ENCODE measurements at regions not wholly inside any gene's neighbourhood (a gene's known extent, or its start where the extent isn't known, plus 50 kb on each side); places are given as distances from the start of the nearest gene placed in this dataset.
"Not testable (repeated sequence)": the region's sequence is repeated elsewhere in the genome, so short reads cannot be mapped to it uniquely, and the experiment has no call there.

- no peak for TF ChIP-seq FOXA1 (IDR thresholded peaks at IDR 0.05)
- no peak for TF ChIP-seq L3MBTL2 (conservative IDR thresholded peaks at IDR 0.05)
- TF ChIP-seq BHLHE40 (IDR thresholded peaks at IDR 0.05; ENCODE audit: borderline replicate concordance): no peak
- no peak for TF ChIP-seq ELF4 (IDR thresholded peaks at IDR 0.05)
- ChIA-PET POLR2A (no interaction called here), CTCF (no interaction called here)
- peak; percentile 9 for DNase-seq (ENCODE audit: extremely low spot score)
Observed at GRCh38 chr13:56755181-56755935, 385.4 kb upstream of the PRR20A start.

GRCh38 chr13:56763333-56763732 lies 377.4 kb upstream of the PRR20A start:
- CTCF ChIA-PET, POLR2A ChIA-PET: not testable (repeated sequence)

GRCh38 chr13:56773148-56773547 lies 367.6 kb upstream of the PRR20A start:
- TF ChIP-seq ELF4 (IDR thresholded peaks at IDR 0.05): no peak
- TF ChIP-seq FOXA1 (IDR thresholded peaks at IDR 0.05): no peak
- TF ChIP-seq ZNF384 (IDR thresholded peaks at IDR 0.05): no peak
- no peak for TF ChIP-seq PKNOX1 (IDR thresholded peaks at IDR 0.05)
- no peak for TF ChIP-seq TARDBP (IDR thresholded peaks at IDR 0.05)
- TF ChIP-seq SUZ12 (IDR thresholded peaks at IDR 0.05): no peak
- no peak for TF ChIP-seq LEF1 (IDR thresholded peaks at IDR 0.05; ENCODE audit: borderline replicate concordance)
- no peak for TF ChIP-seq FOXK2 (IDR thresholded peaks at IDR 0.05)
- TF ChIP-seq HDGF (IDR thresholded peaks at IDR 0.05; ENCODE audit: borderline replicate concordance): no peak
- TF ChIP-seq BHLHE40 (IDR thresholded peaks at IDR 0.05; ENCODE audit: borderline replicate concordance): no peak
- TF ChIP-seq SP1 (IDR thresholded peaks at IDR 0.05): no peak
- TF ChIP-seq FOXM1 (IDR thresholded peaks at IDR 0.05; ENCODE audit: borderline replicate concordance): no peak
- TF ChIP-seq NFRKB (IDR thresholded peaks at IDR 0.05): no peak
- no peak for TF ChIP-seq L3MBTL2 (conservative IDR thresholded peaks at IDR 0.05)
- TF ChIP-seq ARNT (IDR thresholded peaks at IDR 0.05): no peak
- POLR2A ChIA-PET: no interaction called here
- CTCF ChIA-PET: no interaction called here
- DNase-seq (ENCODE audit: extremely low spot score): no peak

More at GRCh38 chr13:56763333-56763732, 377.4 kb upstream of the PRR20A start:
- not testable (repeated sequence) for DNase-seq (ENCODE audit: extremely low spot score)

GRCh38 chr13:56789527-56789926 lies 351.2 kb upstream of the PRR20A start:
- CTCF ChIA-PET: no interaction called here
- TF ChIP-seq FOXA1 (IDR thresholded peaks at IDR 0.05): no peak
- TF ChIP-seq SP1 (IDR thresholded peaks at IDR 0.05): no peak
- TF ChIP-seq BHLHE40 (IDR thresholded peaks at IDR 0.05; ENCODE audit: borderline replicate concordance): no peak
- TF ChIP-seq FOXK2 (IDR thresholded peaks at IDR 0.05): no peak
- TF ChIP-seq TARDBP (IDR thresholded peaks at IDR 0.05): no peak
- no peak for TF ChIP-seq CTBP1 (IDR thresholded peaks at IDR 0.05; ENCODE audit: borderline replicate concordance)
- TF ChIP-seq LEF1 (IDR thresholded peaks at IDR 0.05; ENCODE audit: borderline replicate concordance): no peak
- no peak for TF ChIP-seq PKNOX1 (IDR thresholded peaks at IDR 0.05)
- TF ChIP-seq NFRKB (IDR thresholded peaks at IDR 0.05): no peak
- TF ChIP-seq ARNT (IDR thresholded peaks at IDR 0.05): no peak
- no peak for TF ChIP-seq HDGF (IDR thresholded peaks at IDR 0.05; ENCODE audit: borderline replicate concordance)
- no peak for TF ChIP-seq ELF4 (IDR thresholded peaks at IDR 0.05)
- TF ChIP-seq L3MBTL2 (conservative IDR thresholded peaks at IDR 0.05): no peak
- no peak for TF ChIP-seq FOXM1 (IDR thresholded peaks at IDR 0.05; ENCODE audit: borderline replicate concordance)
- POLR2A ChIA-PET: no interaction called here

GRCh38 chr13:56837161-56837560 lies 303.6 kb upstream of the PRR20A start:
- no peak for TF ChIP-seq ELF4 (IDR thresholded peaks at IDR 0.05)
- no peak for TF ChIP-seq TARDBP (IDR thresholded peaks at IDR 0.05)
- no peak for TF ChIP-seq FOXA1 (IDR thresholded peaks at IDR 0.05)
- no peak for TF ChIP-seq LEF1 (IDR thresholded peaks at IDR 0.05; ENCODE audit: borderline replicate concordance)
- no peak for TF ChIP-seq CTBP1 (IDR thresholded peaks at IDR 0.05; ENCODE audit: borderline replicate concordance)
- no peak for TF ChIP-seq HDGF (IDR thresholded peaks at IDR 0.05; ENCODE audit: borderline replicate concordance)
- no peak for TF ChIP-seq L3MBTL2 (conservative IDR thresholded peaks at IDR 0.05)
- no peak for TF ChIP-seq ZNF384 (IDR thresholded peaks at IDR 0.05)
- TF ChIP-seq FOXM1 (IDR thresholded peaks at IDR 0.05; ENCODE audit: borderline replicate concordance): no peak
- TF ChIP-seq FOXK2 (IDR thresholded peaks at IDR 0.05): no peak
- POLR2A ChIA-PET: no interaction called here
- CTCF ChIA-PET: no interaction called here
- no peak for DNase-seq (ENCODE audit: extremely low spot score)

More at GRCh38 chr13:56789527-56789926, 351.2 kb upstream of the PRR20A start:
- DNase-seq (ENCODE audit: extremely low spot score): no peak

GRCh38 chr13:56850852-56851251 lies 289.9 kb upstream of the PRR20A start:
- POLR2A ChIA-PET: no interaction called here
- TF ChIP-seq ELF4 (IDR thresholded peaks at IDR 0.05) (no peak), L3MBTL2 (conservative IDR thresholded peaks at IDR 0.05) (no peak), FOXK2 (IDR thresholded peaks at IDR 0.05) (no peak), FOXA1 (IDR thresholded peaks at IDR 0.05) (no peak), FOXM1 (IDR thresholded peaks at IDR 0.05; ENCODE audit: borderline replicate concordance) (no peak)
- no peak for DNase-seq (ENCODE audit: extremely low spot score)
- CTCF ChIA-PET: no interaction called here

- CTCF ChIA-PET: no interaction called here
- no peak for DNase-seq (ENCODE audit: extremely low spot score)
- POLR2A ChIA-PET: no interaction called here
- TF ChIP-seq FOXM1 (IDR thresholded peaks at IDR 0.05; ENCODE audit: borderline replicate concordance): no peak
- no peak for TF ChIP-seq SP1 (IDR thresholded peaks at IDR 0.05)
- no peak for TF ChIP-seq NFRKB (IDR thresholded peaks at IDR 0.05)
- no peak for TF ChIP-seq L3MBTL2 (conservative IDR thresholded peaks at IDR 0.05)
- TF ChIP-seq BHLHE40 (IDR thresholded peaks at IDR 0.05; ENCODE audit: borderline replicate concordance): no peak
- TF ChIP-seq ELF4 (IDR thresholded peaks at IDR 0.05): no peak
- TF ChIP-seq CTBP1 (IDR thresholded peaks at IDR 0.05; ENCODE audit: borderline replicate concordance): no peak
- TF ChIP-seq LEF1 (IDR thresholded peaks at IDR 0.05; ENCODE audit: borderline replicate concordance): no peak
- TF ChIP-seq ARNT (IDR thresholded peaks at IDR 0.05): no peak
- no peak for TF ChIP-seq FOXK2 (IDR thresholded peaks at IDR 0.05)
- TF ChIP-seq HDGF (IDR thresholded peaks at IDR 0.05; ENCODE audit: borderline replicate concordance): no peak
- no peak for TF ChIP-seq ZNF384 (IDR thresholded peaks at IDR 0.05)
- TF ChIP-seq PKNOX1 (IDR thresholded peaks at IDR 0.05): no peak
- no peak for TF ChIP-seq FOXA1 (IDR thresholded peaks at IDR 0.05)
Observed at GRCh38 chr13:56861476-56861875, 279.2 kb upstream of the PRR20A start.
